NCI-H446 treated with DMSO at 0.1 percent for 48 hours (cell line): ENCODE measurements at regions not wholly inside any gene's neighbourhood (a gene's known extent, or its start where the extent isn't known, plus 50 kb on each side); places are given as distances from the start of the nearest gene placed in this dataset.
"Not testable (repeated sequence)": the region's sequence is repeated elsewhere in the genome, so short reads cannot be mapped to it uniquely, and the experiment has no call there.

Source experiments
- DNase-seq: peaks from one replicate; lab custom pipeline; 2025; lab: John Stamatoyannopoulos, UW

- DNase-seq: no peak
Measured at GRCh38 chr9:107786561-107786960, 297.0 kb upstream of the KLF4 start.

GRCh38 chr9:107784235-107784958 lies 294.8 kb upstream of the KLF4 start:
- DNase-seq: no peak

- no peak for DNase-seq
Measured at GRCh38 chr9:107782789-107783188, 293.2 kb upstream of the KLF4 start.

- DNase-seq: no peak
Measured at GRCh38 chr9:107782381-107782780, 292.8 kb upstream of the KLF4 start.

- no peak for DNase-seq
Measured at GRCh38 chr9:107780960-107781359, 291.4 kb upstream of the KLF4 start.

- no peak for DNase-seq
Measured at GRCh38 chr9:107779731-107780130, 290.2 kb upstream of the KLF4 start.

- DNase-seq: no peak
Measured at GRCh38 chr9:107778661-107779060, 289.1 kb upstream of the KLF4 start.

- DNase-seq: not testable (repeated sequence)
Measured at GRCh38 chr9:107774099-107774498, 284.5 kb upstream of the KLF4 start.

- DNase-seq: no peak
Measured at GRCh38 chr9:107772988-107773387, 283.4 kb upstream of the KLF4 start.

GRCh38 chr9:107770716-107771115 lies 281.1 kb upstream of the KLF4 start:
- no peak for DNase-seq

- DNase-seq: no peak
Measured at GRCh38 chr9:107768224-107768623, 278.7 kb upstream of the KLF4 start.

- no peak for DNase-seq
Measured at GRCh38 chr9:107767711-107768110, 278.1 kb upstream of the KLF4 start.

GRCh38 chr9:107763469-107763868 lies 273.9 kb upstream of the KLF4 start:
- DNase-seq: not testable (repeated sequence)

- DNase-seq: no peak
Measured at GRCh38 chr9:107761307-107761706, 271.7 kb upstream of the KLF4 start.

- no peak for DNase-seq
Measured at GRCh38 chr9:107760469-107761242, 271.1 kb upstream of the KLF4 start.

- DNase-seq: no peak
Measured at GRCh38 chr9:107759823-107760166, 270.2 kb upstream of the KLF4 start.

GRCh38 chr9:107759009-107759822 lies 269.6 kb upstream of the KLF4 start:
- DNase-seq: no peak

- no peak for DNase-seq
Measured at GRCh38 chr9:107756091-107756490, 266.5 kb upstream of the KLF4 start.

- DNase-seq: no peak
Measured at GRCh38 chr9:107755246-107755645, 265.7 kb upstream of the KLF4 start.

- no peak for DNase-seq
Measured at GRCh38 chr9:107751567-107752210, 262.1 kb upstream of the KLF4 start.

- peak; percentile 19 for DNase-seq
Measured at GRCh38 chr9:107750741-107751566, 261.4 kb upstream of the KLF4 start.
